OCI-LY3 (cell line): ENCODE measurements at regions not wholly inside any gene's neighbourhood (a gene's known extent, or its start where the extent isn't known, plus 50 kb on each side); places are given as distances from the start of the nearest gene placed in this dataset.

Source experiments
- EZH2phosphoT487 ChIP-seq: fragments of 200-600 bp; shearing (Covaris generic); IDR thresholded peaks from 2 replicates; pipeline ENCODE4 v1.6.1; 2018; ENCODE audit warnings: antibody characterized with exemption, mixed run types, low read depth
- TF ChIP-seq, protein P1 (sequence below): fragments of 200-600, 300-600 bp; sonication (generic); IDR thresholded peaks from 2 replicates; pipeline ENCODE4 v1.5.1; 2014; ENCODE audit warnings: antibody characterized with exemption, low read length, low read depth

DNA sequence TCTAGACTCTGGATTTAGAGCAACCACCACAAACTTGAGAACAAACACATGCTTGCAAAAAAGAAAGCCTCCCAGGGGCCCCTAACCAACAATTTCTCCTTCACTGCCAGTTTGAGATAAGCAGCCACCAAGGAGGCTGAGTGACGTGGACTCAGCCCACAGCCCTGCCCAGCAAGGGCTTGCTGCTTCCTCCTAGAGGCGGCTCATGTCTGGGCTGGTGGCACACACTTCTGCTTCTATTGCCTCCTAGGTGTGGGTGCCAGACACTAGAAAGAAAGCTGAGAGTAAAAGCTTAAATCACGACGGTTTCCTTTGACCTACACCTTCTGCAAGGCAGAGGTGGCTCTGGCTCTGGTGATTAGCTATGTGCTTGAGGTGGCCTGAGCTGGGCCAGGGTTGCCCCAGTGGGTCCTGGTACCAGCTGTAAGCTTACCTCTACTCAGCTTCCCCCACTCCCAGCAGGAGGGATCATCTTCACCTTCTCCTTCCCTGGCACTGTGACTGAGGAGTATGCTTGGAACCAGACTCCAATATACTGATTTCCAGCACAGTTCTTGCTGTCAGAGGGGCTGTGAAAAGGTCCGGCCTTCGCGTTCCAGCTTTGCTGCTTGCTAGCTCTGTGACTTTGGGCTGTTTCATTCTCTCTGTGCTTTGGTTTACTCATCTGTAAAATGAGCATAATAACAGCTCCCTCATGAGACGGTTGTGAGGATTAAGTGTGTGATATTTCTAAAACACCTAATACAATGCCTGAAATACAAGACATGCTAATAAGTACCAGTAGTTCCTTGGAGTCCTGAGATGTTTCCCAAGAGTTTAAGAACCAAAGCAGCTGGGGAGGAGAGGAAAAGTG, 89.7 kb upstream of the PARP11 start:
- TF ChIP-seq, protein P1, sequence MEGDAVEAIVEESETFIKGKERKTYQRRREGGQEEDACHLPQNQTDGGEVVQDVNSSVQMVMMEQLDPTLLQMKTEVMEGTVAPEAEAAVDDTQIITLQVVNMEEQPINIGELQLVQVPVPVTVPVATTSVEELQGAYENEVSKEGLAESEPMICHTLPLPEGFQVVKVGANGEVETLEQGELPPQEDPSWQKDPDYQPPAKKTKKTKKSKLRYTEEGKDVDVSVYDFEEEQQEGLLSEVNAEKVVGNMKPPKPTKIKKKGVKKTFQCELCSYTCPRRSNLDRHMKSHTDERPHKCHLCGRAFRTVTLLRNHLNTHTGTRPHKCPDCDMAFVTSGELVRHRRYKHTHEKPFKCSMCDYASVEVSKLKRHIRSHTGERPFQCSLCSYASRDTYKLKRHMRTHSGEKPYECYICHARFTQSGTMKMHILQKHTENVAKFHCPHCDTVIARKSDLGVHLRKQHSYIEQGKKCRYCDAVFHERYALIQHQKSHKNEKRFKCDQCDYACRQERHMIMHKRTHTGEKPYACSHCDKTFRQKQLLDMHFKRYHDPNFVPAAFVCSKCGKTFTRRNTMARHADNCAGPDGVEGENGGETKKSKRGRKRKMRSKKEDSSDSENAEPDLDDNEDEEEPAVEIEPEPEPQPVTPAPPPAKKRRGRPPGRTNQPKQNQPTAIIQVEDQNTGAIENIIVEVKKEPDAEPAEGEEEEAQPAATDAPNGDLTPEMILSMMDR: no peak
- no peak for TF ChIP-seq EZH2phosphoT487
